ENCODE measurements at regions not wholly inside any gene's neighbourhood (a gene's known extent, or its start where the extent isn't known, plus 50 kb on each side); places are given as distances from the start of the nearest gene placed in this dataset.

- TF ChIP-seq, protein P1, sequence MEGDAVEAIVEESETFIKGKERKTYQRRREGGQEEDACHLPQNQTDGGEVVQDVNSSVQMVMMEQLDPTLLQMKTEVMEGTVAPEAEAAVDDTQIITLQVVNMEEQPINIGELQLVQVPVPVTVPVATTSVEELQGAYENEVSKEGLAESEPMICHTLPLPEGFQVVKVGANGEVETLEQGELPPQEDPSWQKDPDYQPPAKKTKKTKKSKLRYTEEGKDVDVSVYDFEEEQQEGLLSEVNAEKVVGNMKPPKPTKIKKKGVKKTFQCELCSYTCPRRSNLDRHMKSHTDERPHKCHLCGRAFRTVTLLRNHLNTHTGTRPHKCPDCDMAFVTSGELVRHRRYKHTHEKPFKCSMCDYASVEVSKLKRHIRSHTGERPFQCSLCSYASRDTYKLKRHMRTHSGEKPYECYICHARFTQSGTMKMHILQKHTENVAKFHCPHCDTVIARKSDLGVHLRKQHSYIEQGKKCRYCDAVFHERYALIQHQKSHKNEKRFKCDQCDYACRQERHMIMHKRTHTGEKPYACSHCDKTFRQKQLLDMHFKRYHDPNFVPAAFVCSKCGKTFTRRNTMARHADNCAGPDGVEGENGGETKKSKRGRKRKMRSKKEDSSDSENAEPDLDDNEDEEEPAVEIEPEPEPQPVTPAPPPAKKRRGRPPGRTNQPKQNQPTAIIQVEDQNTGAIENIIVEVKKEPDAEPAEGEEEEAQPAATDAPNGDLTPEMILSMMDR (IDR thresholded peaks at IDR 0.05), result no peak
- 69 to 78% (median 70%) methylated on average over 7 of the region's 7 CpGs for WGBS, 3 donors
- intact Hi-C loops (cut with DNase I), result no loop called here
Observed at GRCh38 chr16:79912592-79913310, 312.2 kb upstream of the MAF start.

GRCh38 chr16:79911660-79912059 is 311.1 kb upstream of the MAF start:
- Histone ChIP-seq H3K27me3 (ENCODE audit: insufficient read depth in 3 of 3, low read length in 2 of 3) (no peaks in the 10 kb centered on the region), H3K4me3 (no peak overlapping the region), H3K36me3 (ENCODE audit: insufficient read depth in 1 of 2, low read depth in 1 of 2) (no peaks in the 10 kb centered on the region), H3K27ac (no peak overlapping the region), H3K4me1 (no peaks in the 10 kb centered on the region), H3K9me3 (no peaks in the 10 kb centered on the region)
- ATAC-seq, result no peak
- TF ChIP-seq, protein P1 (IDR thresholded peaks at IDR 0.05), result no peak
- intact Hi-C loops (cut with DNase I), result no loop called here
- no peak for DNase-seq
- WGBS, 3 donors, result 87 to 93% (median 87%) methylated on average over 2 of the region's 2 CpGs

More at GRCh38 chr16:79912592-79913310, 312.2 kb upstream of the MAF start:
- H3K27me3 ChIP-seq (ENCODE audit: insufficient read depth in 3 of 3, low read length in 2 of 3), result no peaks in the 10 kb centered on the region
- no peak overlapping the region for H3K4me3 ChIP-seq
- no peaks in the 10 kb centered on the region for H3K4me1 ChIP-seq
- no peaks in the 10 kb centered on the region for H3K9me3 ChIP-seq
- H3K36me3 ChIP-seq (ENCODE audit: insufficient read depth in 1 of 2, low read depth in 1 of 2), result no peaks in the 10 kb centered on the region
- DNase-seq (no peak), ATAC-seq (no peak)
- H3K27ac ChIP-seq, result no peak overlapping the region

DNA sequence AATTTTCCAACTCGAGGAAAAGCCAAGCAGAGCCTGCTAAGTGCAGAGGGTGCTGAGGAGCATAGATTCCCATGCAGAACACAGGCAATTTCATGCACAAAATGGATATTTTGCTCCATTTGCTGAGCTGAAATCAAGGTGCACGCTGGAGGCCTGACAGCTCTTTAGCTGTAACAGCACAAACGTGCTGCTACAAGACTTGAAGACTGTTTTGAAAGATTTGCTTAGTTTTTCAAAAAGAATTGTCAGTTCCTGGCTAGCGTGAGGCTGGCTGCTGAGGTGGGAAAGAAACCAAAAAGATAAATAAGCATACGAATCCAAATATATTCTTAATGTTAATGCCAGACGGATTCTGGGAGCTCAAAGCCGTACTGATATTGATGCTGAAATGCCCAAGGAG is 309.0 kb upstream of the MAF start:
- TF ChIP-seq, protein P1 (IDR thresholded peaks at IDR 0.05), result no peak
- Histone ChIP-seq H3K4me1 (no peaks in the 10 kb centered on the region), H3K4me3 (no peak overlapping the region), H3K27me3 (ENCODE audit: insufficient read depth in 3 of 3, low read length in 2 of 3) (no peaks in the 10 kb centered on the region), H3K27ac (no peak overlapping the region), H3K36me3 (ENCODE audit: insufficient read depth in 1 of 2, low read depth in 1 of 2) (no peaks in the 10 kb centered on the region), H3K9me3 (no peaks in the 10 kb centered on the region)
- intact Hi-C loops (cut with DNase I), result no loop called here
- WGBS, 3 donors, result 36 to 51% (median 37%) methylated on average over 7 of the region's 7 CpGs
- DNase-seq, result no peak
- ATAC-seq, result no peak

- Histone ChIP-seq H3K27me3 (ENCODE audit: insufficient read depth in 3 of 3, low read length in 2 of 3) (no peaks in the 10 kb centered on the region), H3K4me1 (no peaks in the 10 kb centered on the region), H3K27ac (no peak overlapping the region), H3K9me3 (no peaks in the 10 kb centered on the region), H3K36me3 (ENCODE audit: insufficient read depth in 1 of 2, low read depth in 1 of 2) (no peaks in the 10 kb centered on the region), H3K4me3 (no peak overlapping the region)
- no peak for ATAC-seq
- no peak for DNase-seq
- TF ChIP-seq, protein P1 (IDR thresholded peaks at IDR 0.05), result no peak
- 79 to 88% (median 80%) methylated on average over 1 of the region's 1 CpG for WGBS, 3 donors
- intact Hi-C loops (cut with DNase I), result no loop called here
Observed at GRCh38 chr16:79903471-79903870, 302.9 kb upstream of the MAF start.

- no peak overlapping the region for H3K27ac ChIP-seq
- no peaks in the 10 kb centered on the region for H3K27me3 ChIP-seq (ENCODE audit: insufficient read depth in 3 of 3, low read length in 2 of 3)
- H3K9me3 ChIP-seq, result no peaks in the 10 kb centered on the region
- H3K4me3 ChIP-seq, result no peak overlapping the region
- no peaks in the 10 kb centered on the region for H3K4me1 ChIP-seq
- intact Hi-C loops (cut with DNase I), result no loop called here
- DNase-seq (no peak), ATAC-seq (no peak)
- no peaks in the 10 kb centered on the region for H3K36me3 ChIP-seq (ENCODE audit: insufficient read depth in 1 of 2, low read depth in 1 of 2)
- TF ChIP-seq, protein P1 (IDR thresholded peaks at IDR 0.05), result no peak
- 87 to 90% (median 88%) methylated on average over 4 of the region's 4 CpGs for WGBS, 3 donors
Observed at GRCh38 chr16:79902351-79902750, 301.8 kb upstream of the MAF start.
